Suprapubic skin (tissue), 4 donors: ENCODE measurements at regions not wholly inside any gene's neighbourhood (a gene's known extent, or its start where the extent isn't known, plus 50 kb on each side); places are given as distances from the start of the nearest gene placed in this dataset.

Experiments
- DNase-seq, 2 donors: peaks; one replicate each; pipeline ENCODE4 v3.0.0-alpha.2; 2019; ENCODE audit warnings: low spot score in 2 of 2
- H3K27ac ChIP-seq: fragments of 200-600 bp; sonication (generic); one replicate; pipeline ENCODE4 v1.5.1; 2019
- H3K27me3 ChIP-seq: fragments of 200-600 bp; sonication (generic); one replicate; pipeline ENCODE4 v1.5.1; 2019
- H3K36me3 ChIP-seq: fragments of 200-600 bp; sonication (generic); one replicate; pipeline ENCODE4 v1.5.1; 2019
- H3K4me1 ChIP-seq: fragments of 200-600 bp; sonication (generic); one replicate; pipeline ENCODE4 v1.5.1; 2019
- H3K4me3 ChIP-seq: fragments of 200-600 bp; sonication (generic); one replicate; pipeline ENCODE4 v1.5.1; 2019; ENCODE audit warnings: mild to moderate bottlenecking
- H3K9me3 ChIP-seq: fragments of 200-600 bp; sonication (generic); one replicate; pipeline ENCODE4 v1.5.1; 2019
- EP300 ChIP-seq: sonication (generic); formaldehyde crosslinking; IDR thresholded peaks from one replicate; pipeline ENCODE4 v1.6.1; 2017; ENCODE audit warnings: antibody characterized with exemption
- POLR2A ChIP-seq, 2 donors: fragments of 450-650 bp; IDR thresholded peaks; one replicate each; pipeline ENCODE4 v1.6.1; 2017; ENCODE audit warnings: antibody characterized with exemption in 2 of 2, mild to moderate bottlenecking in 2 of 2, moderate library complexity in 2 of 2
- POLR2AphosphoS5 ChIP-seq, 3 donors: sonication (generic); formaldehyde crosslinking; IDR thresholded peaks; one replicate each; pipeline ENCODE4 v1.6.1; 2017; ENCODE audit warnings: antibody characterized with exemption in 3 of 3
- WGBS: methylation state at CpG from one replicate; pipeline ENCODE4 v1.1.5; 2018; 5-methylcytosine and 5-hydroxymethylcytosine counted together
- TF ChIP-seq, protein P1 (sequence below), 2 donors: fragments of 200-600 bp in 1 of 2; fragments of 450-650 bp in 1 of 2; sonication (generic) in 1 of 2; IDR thresholded peaks; one replicate each; pipeline ENCODE4 v1.5.1; 2016 to 2019; ENCODE audit warnings: antibody characterized with exemption in 2 of 2, mild to moderate bottlenecking in 1 of 2, moderate library complexity in 1 of 2

DNA sequence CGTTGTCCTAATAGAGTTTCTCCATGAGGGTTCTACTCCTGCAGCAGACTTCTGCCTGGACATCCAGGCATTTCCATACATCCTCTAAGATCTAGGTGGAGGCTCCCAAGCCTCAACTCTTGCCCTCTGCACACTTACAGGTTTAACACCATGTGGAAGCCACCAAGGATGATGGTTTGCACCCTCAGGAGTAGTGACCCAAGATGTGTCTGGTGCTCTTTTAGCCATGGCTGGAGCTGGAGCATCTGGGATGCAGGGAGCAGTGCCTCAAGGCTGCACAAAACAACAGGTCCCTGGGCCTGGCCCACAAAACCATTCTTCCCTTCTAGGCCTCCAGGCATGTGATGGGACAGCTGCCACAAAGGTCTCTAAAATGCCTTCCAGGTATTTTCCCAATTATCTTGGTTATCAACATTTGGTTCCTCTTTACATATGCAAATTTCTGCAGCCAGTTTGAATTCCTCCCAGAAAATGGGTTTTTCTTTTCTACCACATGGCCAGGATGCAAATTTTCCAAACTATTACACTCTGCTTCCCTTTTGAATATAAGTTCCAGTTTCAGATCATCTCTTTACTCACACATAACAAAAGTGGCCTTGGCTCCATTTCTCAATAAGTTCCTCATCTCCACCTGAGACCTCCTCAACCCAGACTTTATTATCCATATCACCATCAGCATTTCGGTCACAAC is 69.5 kb upstream of the GNAZ start:
- H3K4me1 ChIP-seq, result no peaks in the 10 kb centered on the region
- WGBS, result 95% methylated on average over 2 of the region's 2 CpGs
- no peaks in the 10 kb centered on the region for H3K36me3 ChIP-seq
- no peak for DNase-seq
- no peak overlapping the region for H3K4me3 ChIP-seq
- H3K27ac ChIP-seq, result no peak overlapping the region
- TF ChIP-seq POLR2AphosphoS5 (IDR thresholded peaks at IDR 0.05) (no peak), POLR2A (IDR thresholded peaks at IDR 0.05) (no peak), EP300 (no peak)
- TF ChIP-seq, protein P1, sequence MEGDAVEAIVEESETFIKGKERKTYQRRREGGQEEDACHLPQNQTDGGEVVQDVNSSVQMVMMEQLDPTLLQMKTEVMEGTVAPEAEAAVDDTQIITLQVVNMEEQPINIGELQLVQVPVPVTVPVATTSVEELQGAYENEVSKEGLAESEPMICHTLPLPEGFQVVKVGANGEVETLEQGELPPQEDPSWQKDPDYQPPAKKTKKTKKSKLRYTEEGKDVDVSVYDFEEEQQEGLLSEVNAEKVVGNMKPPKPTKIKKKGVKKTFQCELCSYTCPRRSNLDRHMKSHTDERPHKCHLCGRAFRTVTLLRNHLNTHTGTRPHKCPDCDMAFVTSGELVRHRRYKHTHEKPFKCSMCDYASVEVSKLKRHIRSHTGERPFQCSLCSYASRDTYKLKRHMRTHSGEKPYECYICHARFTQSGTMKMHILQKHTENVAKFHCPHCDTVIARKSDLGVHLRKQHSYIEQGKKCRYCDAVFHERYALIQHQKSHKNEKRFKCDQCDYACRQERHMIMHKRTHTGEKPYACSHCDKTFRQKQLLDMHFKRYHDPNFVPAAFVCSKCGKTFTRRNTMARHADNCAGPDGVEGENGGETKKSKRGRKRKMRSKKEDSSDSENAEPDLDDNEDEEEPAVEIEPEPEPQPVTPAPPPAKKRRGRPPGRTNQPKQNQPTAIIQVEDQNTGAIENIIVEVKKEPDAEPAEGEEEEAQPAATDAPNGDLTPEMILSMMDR (IDR thresholded peaks at IDR 0.05), result no peak
- peaks cover 7% of the 10 kb centered on the region for H3K9me3 ChIP-seq
- H3K27me3 ChIP-seq, result no peaks in the 10 kb centered on the region

GRCh38 chr22:23001463-23001862 is 68.9 kb upstream of the GNAZ start:
- Histone ChIP-seq H3K4me3 (no peak overlapping the region), H3K36me3 (no peaks in the 10 kb centered on the region), H3K4me1 (no peaks in the 10 kb centered on the region), H3K9me3 (peaks cover 7% of the 10 kb centered on the region), H3K27me3 (no peaks in the 10 kb centered on the region), H3K27ac (no peak overlapping the region)
- DNase-seq, result no peak
- TF ChIP-seq POLR2A (IDR thresholded peaks at IDR 0.05) (no peak), EP300 (no peak), POLR2AphosphoS5 (IDR thresholded peaks at IDR 0.05) (no peak)
- TF ChIP-seq, protein P1 (IDR thresholded peaks at IDR 0.05), result no peak

- DNase-seq, result no peak
- Histone ChIP-seq H3K4me3 (no peak overlapping the region), H3K36me3 (no peaks in the 10 kb centered on the region), H3K9me3 (no peaks in the 10 kb centered on the region), H3K27ac (no peak overlapping the region), H3K27me3 (no peaks in the 10 kb centered on the region), H3K4me1 (no peaks in the 10 kb centered on the region)
- WGBS, result 71% methylated on average over 2 of the region's 2 CpGs
- no peak for TF ChIP-seq EP300
- TF ChIP-seq, protein P1 (IDR thresholded peaks at IDR 0.05), result no peak
- no peak for TF ChIP-seq POLR2A (IDR thresholded peaks at IDR 0.05)
Measured at GRCh38 chr22:23002612-23003180, 67.6 kb upstream of the GNAZ start.

DNA sequence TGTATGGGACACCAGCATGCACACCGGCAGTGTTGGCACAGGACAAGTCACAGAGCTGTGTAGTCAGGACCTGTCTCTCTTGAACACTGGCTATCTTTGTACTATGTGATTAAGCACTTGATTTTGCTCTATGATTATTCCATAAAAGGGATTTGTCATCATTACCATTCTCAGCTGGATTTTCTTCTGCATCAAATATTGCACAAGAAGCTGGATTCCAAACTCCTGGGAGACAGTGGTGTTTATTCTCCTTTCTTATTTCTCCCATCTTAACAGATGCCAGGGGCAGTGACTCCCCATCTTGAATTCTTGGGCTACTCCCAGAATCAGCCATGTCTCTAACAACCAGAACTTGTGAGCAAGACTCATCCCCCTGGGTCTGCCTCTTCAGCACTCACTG is 62.5 kb upstream of the GNAZ start:
- H3K27ac ChIP-seq, result no peak overlapping the region
- TF ChIP-seq, protein P1 (IDR thresholded peaks at IDR 0.05), result no peak
- TF ChIP-seq POLR2AphosphoS5 (IDR thresholded peaks at IDR 0.05) (no peak), POLR2A (IDR thresholded peaks at IDR 0.05) (no peak), EP300 (no peak)

DNA sequence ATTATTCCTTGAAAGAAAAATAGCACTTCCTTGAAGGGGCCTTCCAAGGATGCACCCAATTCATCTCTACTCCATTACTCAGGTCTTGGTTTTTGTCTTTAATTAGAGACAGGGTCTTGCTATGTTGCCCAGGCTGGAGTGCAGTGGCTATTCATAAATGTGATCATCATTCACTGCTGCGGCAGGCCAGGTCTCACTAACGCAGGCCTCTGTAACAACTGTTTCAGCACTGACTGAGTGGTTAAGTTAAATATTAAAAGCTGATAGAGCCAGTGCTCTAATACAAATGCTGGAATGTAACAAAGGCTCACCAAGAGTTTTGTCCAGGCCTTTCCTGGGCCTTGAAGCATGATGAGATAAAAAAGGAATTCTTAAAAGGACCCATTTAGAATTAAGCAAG is 61.4 kb upstream of the GNAZ start:
- H3K36me3 ChIP-seq, result no peaks in the 10 kb centered on the region
- H3K9me3 ChIP-seq, result no peaks in the 10 kb centered on the region
- no peak for DNase-seq
- WGBS, result 95% methylated on average over 2 of the region's 2 CpGs
- no peak overlapping the region for H3K4me3 ChIP-seq
- H3K27ac ChIP-seq, result no peak overlapping the region
- no peaks in the 10 kb centered on the region for H3K4me1 ChIP-seq
- TF ChIP-seq EP300 (no peak), POLR2A (IDR thresholded peaks at IDR 0.05) (no peak), POLR2AphosphoS5 (IDR thresholded peaks at IDR 0.05) (no peak)
- TF ChIP-seq, protein P1 (IDR thresholded peaks at IDR 0.05), result no peak
- H3K27me3 ChIP-seq, result no peaks in the 10 kb centered on the region

More for the DNA sequence above, 62.5 kb upstream of the GNAZ start:
- Histone ChIP-seq H3K9me3 (no peaks in the 10 kb centered on the region), H3K4me1 (no peaks in the 10 kb centered on the region), H3K27me3 (no peaks in the 10 kb centered on the region), H3K4me3 (no peak overlapping the region), H3K36me3 (no peaks in the 10 kb centered on the region)
- WGBS, result 86% methylated on average over 1 of the region's 1 CpG
- no peak for DNase-seq
